HG03103 (cell line): ENCODE measurements at regions not wholly inside any gene's neighbourhood (a gene's known extent, or its start where the extent isn't known, plus 50 kb on each side); places are given as distances from the start of the nearest gene placed in this dataset.

ENCODE experiments used
- ATAC-seq: cut with Tn5 transposase; IDR thresholded peaks from one replicate; pipeline ENCODE4 v1.9.1; 2021; ENCODE audit warnings: low read depth; ENCODE audit not compliant: unreplicated experiment

- ATAC-seq = no peak
Measured at GRCh38 chr5:125257997-125258396, 511.6 kb upstream of the ZNF608 start.

GRCh38 chr5:125258615-125259014 is 512.2 kb upstream of the ZNF608 start:
- ATAC-seq = no peak

- no peak for ATAC-seq
Measured at GRCh38 chr5:125261505-125262250, 515.2 kb upstream of the ZNF608 start.

- no peak for ATAC-seq
Measured at GRCh38 chr5:125262782-125263181, 516.3 kb upstream of the ZNF608 start.

GRCh38 chr5:125263356-125263755 is 516.9 kb upstream of the ZNF608 start:
- ATAC-seq = no peak

GRCh38 chr5:125266106-125266505 is 519.7 kb upstream of the ZNF608 start:
- no peak for ATAC-seq

- ATAC-seq = no peak
Measured at GRCh38 chr5:125267636-125268248, 521.3 kb upstream of the ZNF608 start.

GRCh38 chr5:125269926-125270325 is 523.5 kb upstream of the ZNF608 start:
- no peak for ATAC-seq

GRCh38 chr5:125272357-125272756 is 525.9 kb upstream of the ZNF608 start:
- no peak for ATAC-seq

GRCh38 chr5:125274211-125274610 is 527.8 kb upstream of the ZNF608 start:
- ATAC-seq = no peak

GRCh38 chr5:125274938-125275724 is 528.7 kb upstream of the ZNF608 start:
- no peak for ATAC-seq

GRCh38 chr5:125275725-125276090 is 529.3 kb upstream of the ZNF608 start:
- no peak for ATAC-seq

GRCh38 chr5:125276096-125276495 is 529.7 kb upstream of the ZNF608 start:
- ATAC-seq = no peak

GRCh38 chr5:125277494-125278154 is 531.2 kb upstream of the ZNF608 start:
- no peak for ATAC-seq

- ATAC-seq = no peak
Measured at GRCh38 chr5:125278711-125279110, 532.3 kb upstream of the ZNF608 start.

- ATAC-seq = no peak
Measured at GRCh38 chr5:125281667-125282066, 535.2 kb upstream of the ZNF608 start.

GRCh38 chr5:125283372-125283771 is 536.9 kb upstream of the ZNF608 start:
- no peak for ATAC-seq

- ATAC-seq = no peak
Measured at GRCh38 chr5:125286271-125286670, 539.8 kb upstream of the ZNF608 start.

GRCh38 chr5:125289606-125290005 is 543.2 kb upstream of the ZNF608 start:
- ATAC-seq = no peak

- ATAC-seq = no peak
Measured at GRCh38 chr5:125290935-125291334, 544.5 kb upstream of the ZNF608 start.

- no peak for ATAC-seq
Measured at GRCh38 chr5:125291447-125291846, 545.0 kb upstream of the ZNF608 start.
